DOHH2 (cell line): ENCODE measurements at regions not wholly inside any gene's neighbourhood (a gene's known extent, or its start where the extent isn't known, plus 50 kb on each side); places are given as distances from the start of the nearest gene placed in this dataset.

ENCODE experiments used
- EZH2phosphoT487 ChIP-seq: fragments of 200-600 bp; sonication (generic); IDR thresholded peaks from 2 replicates; pipeline ENCODE4 v1.6.1; 2017; ENCODE audit warnings: borderline replicate concordance, mild to moderate bottlenecking, antibody characterized with exemption, low read length, moderate library complexity, mixed read lengths
- TF ChIP-seq, protein P1 (sequence below): fragments of 200-600 bp; sonication (generic); IDR thresholded peaks from one replicate; pipeline ENCODE4 v1.5.1; 2014; ENCODE audit warnings: antibody characterized with exemption, mild to moderate bottlenecking, low read depth, low read length; ENCODE audit not compliant: poor library complexity, severe bottlenecking

DNA sequence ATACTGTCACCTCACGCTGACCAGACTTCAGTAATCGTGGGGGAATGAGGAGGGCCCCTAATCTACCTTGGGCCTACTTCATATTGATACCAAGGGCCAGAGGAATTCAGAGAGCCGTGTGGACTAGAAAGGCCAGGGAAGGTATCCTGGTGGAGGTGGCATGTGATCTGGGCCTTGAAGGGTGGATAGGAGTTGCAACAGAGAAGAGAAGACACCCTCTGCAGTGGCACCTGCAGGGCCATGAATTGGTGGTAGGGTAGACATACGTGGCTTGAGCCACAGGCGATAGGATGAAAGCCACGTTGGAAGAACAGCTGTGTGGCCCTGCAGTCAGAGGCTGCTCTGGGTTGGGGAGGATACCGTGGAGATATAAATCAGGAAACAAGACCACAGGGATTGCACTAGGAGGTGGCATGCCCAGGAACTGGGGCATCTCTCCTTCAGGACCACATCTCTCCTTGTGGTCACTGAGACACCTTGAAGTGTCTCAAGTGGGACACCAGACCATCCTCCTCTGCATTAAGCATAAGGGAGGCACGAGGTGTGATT lies 141.4 kb downstream of the CYP26B1 start:
- TF ChIP-seq, protein P1, sequence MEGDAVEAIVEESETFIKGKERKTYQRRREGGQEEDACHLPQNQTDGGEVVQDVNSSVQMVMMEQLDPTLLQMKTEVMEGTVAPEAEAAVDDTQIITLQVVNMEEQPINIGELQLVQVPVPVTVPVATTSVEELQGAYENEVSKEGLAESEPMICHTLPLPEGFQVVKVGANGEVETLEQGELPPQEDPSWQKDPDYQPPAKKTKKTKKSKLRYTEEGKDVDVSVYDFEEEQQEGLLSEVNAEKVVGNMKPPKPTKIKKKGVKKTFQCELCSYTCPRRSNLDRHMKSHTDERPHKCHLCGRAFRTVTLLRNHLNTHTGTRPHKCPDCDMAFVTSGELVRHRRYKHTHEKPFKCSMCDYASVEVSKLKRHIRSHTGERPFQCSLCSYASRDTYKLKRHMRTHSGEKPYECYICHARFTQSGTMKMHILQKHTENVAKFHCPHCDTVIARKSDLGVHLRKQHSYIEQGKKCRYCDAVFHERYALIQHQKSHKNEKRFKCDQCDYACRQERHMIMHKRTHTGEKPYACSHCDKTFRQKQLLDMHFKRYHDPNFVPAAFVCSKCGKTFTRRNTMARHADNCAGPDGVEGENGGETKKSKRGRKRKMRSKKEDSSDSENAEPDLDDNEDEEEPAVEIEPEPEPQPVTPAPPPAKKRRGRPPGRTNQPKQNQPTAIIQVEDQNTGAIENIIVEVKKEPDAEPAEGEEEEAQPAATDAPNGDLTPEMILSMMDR: no peak
- TF ChIP-seq EZH2phosphoT487: no peak
